GM10266 (cell line): ENCODE measurements at regions not wholly inside any gene's neighbourhood (a gene's known extent, or its start where the extent isn't known, plus 50 kb on each side); places are given as distances from the start of the nearest gene placed in this dataset.

ENCODE experiments used
- DNase-seq: peaks from one replicate; pipeline ENCODE4 v3.0.0; 2012; ENCODE audit errors: extremely low spot score
- TF ChIP-seq, protein P1 (sequence below): IDR thresholded peaks from 2 replicates; pipeline ENCODE4 v1.5.1; 2012; ENCODE audit warnings: mild to moderate bottlenecking, low read depth; ENCODE audit not compliant: control insufficient read depth, insufficient read depth; ENCODE audit errors: missing control alignments

- TF ChIP-seq, protein P1, sequence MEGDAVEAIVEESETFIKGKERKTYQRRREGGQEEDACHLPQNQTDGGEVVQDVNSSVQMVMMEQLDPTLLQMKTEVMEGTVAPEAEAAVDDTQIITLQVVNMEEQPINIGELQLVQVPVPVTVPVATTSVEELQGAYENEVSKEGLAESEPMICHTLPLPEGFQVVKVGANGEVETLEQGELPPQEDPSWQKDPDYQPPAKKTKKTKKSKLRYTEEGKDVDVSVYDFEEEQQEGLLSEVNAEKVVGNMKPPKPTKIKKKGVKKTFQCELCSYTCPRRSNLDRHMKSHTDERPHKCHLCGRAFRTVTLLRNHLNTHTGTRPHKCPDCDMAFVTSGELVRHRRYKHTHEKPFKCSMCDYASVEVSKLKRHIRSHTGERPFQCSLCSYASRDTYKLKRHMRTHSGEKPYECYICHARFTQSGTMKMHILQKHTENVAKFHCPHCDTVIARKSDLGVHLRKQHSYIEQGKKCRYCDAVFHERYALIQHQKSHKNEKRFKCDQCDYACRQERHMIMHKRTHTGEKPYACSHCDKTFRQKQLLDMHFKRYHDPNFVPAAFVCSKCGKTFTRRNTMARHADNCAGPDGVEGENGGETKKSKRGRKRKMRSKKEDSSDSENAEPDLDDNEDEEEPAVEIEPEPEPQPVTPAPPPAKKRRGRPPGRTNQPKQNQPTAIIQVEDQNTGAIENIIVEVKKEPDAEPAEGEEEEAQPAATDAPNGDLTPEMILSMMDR: no peak
- no peak for DNase-seq
Measured at GRCh38 chr6:100179576-100179975, 185.6 kb upstream of the MCHR2 start.

- TF ChIP-seq, protein P1: no peak
- no peak for DNase-seq
Measured at GRCh38 chr6:100177956-100178355, 183.9 kb upstream of the MCHR2 start.

- TF ChIP-seq, protein P1: no peak
- DNase-seq: no peak
Measured at GRCh38 chr6:100176951-100177710, 183.1 kb upstream of the MCHR2 start.

DNA sequence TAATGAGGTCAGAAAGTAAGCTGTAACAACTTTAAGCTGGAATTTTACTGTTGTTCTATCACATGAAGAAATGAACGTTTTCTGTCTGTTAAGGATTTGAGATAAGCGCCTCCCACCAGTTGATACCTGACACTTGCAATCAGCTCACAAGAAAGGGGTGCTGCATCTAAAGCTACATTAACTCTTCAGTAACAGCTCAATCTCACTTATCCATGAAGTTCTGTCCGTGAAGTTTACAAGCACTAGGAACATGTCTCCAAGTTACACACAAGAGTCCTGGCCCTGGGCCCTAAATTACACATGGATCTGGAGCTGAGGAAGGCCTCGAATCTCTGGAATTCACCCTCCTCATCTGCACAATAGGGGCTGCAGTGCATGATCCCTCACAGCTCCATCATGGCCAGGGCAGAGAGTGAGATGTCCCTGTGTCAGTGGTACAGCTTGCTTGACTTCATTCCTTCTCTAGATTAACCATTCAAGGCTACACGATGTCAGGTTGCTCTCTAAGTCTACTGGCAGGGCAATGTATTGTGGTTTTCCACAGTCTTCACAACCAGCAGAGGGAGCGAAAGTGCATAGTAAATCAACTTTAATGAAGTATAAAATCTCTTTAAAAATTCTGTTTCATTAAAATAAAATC, 182.4 kb upstream of the MCHR2 start:
- no peak for DNase-seq
- TF ChIP-seq, protein P1: peak; percentile 22

GRCh38 chr6:100175814-100176310, 181.8 kb upstream of the MCHR2 start:
- no peak for DNase-seq
- TF ChIP-seq, protein P1: no peak

DNA sequence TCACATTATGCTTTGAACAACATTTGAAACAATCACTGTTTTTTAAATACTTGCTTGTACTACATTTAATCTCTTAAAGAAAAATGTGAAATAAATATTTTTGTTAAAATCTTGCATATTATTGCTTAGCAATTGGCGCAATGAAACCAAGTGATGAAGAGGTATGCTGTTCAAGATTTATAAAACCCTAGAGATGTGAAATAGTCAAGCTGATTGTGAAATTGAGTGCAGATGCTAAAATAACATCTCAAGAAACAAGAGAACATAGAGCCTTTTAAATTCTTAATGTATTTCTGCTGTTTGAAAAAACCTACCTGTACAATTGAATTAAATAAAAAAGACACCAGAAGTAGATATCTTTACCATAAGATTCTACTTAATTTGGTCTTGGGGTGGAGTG, 179.2 kb upstream of the MCHR2 start:
- TF ChIP-seq, protein P1: no peak
- DNase-seq: no peak

GRCh38 chr6:100172322-100172713, 178.3 kb upstream of the MCHR2 start:
- TF ChIP-seq, protein P1: no peak
- no peak for DNase-seq
